ENCODE measurements at regions not wholly inside any gene's neighbourhood (a gene's known extent, or its start where the extent isn't known, plus 50 kb on each side); places are given as distances from the start of the nearest gene placed in this dataset.
"Not testable (repeated sequence)": the region's sequence is repeated elsewhere in the genome, so short reads cannot be mapped to it uniquely, and the experiment has no call there.

GRCh38 chr3:176310641-176311040, 886.6 kb downstream of the TBL1XR1 start:
- no peak for DNase-seq

DNA sequence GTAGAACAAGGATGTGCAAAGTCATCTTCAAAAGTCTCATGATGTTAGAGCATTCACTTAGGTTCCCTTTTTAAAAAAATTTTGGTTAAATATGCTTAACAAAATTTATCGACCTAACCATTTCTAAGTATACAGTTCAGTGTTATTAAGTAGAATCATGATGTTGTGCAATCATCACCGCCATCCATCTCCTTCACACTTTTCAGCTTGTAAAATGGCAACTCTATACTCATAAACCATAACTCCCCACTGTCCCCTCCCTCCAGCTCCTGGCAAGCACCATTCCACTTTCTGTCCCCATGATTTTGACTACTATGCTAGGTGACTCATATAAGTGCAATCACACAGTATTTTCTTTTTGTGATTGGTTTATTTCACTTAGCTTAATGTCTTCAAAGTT, 895.0 kb downstream of the TBL1XR1 start:
- DNase-seq, result no peak

GRCh38 chr3:176296066-176296597, 901.1 kb downstream of the TBL1XR1 start:
- no peak for DNase-seq

DNA sequence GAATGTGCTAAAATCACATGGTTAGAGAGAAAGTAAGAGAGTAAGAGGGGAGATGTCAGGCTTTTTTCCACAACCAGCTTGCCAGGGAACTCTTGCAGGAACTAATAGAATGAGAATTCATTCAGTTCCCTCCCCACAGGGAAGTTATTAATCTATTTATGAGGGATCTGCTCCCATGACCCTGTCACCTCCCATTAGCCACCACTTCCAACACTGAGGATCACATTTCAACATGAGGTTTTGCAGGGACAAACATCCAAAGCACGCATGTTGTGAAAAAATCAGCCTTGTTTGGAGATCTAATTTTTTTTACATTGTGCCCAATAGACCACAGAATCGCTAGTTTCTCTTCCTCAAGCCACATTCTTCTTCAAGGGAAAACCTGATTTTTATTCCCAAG, 904.0 kb downstream of the TBL1XR1 start:
- no peak for DNase-seq

DNA sequence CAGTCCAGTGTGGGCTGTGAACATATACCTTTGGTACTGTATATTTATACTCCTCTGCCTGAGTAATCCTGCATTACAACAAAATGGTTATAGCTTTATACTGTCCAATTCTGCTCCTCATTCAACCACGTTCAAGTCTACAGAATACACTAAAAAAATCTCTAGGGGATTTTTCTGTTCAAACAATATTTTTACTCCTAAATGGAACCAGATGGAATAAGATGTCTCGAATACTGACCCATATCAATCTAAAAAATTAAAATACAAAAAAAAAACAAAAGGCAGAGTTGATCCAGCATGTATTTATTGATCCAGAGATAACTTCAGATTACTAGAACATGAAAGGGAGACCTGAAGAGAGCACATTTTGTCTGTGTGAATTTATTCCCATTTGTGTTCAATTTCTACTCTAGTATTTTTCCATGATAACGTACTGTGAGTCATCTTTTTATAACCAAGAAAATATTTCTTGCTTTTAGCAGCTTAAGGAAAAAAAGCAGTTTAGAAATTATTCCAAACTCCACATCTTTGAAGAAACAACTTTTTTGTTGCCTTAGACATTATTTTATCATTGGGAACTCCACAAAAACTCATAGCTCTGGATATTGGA, 910.7 kb downstream of the TBL1XR1 start:
- no peak for DNase-seq

GRCh38 chr3:176275538-176275937, 921.7 kb downstream of the TBL1XR1 start:
- DNase-seq, result no peak

DNA sequence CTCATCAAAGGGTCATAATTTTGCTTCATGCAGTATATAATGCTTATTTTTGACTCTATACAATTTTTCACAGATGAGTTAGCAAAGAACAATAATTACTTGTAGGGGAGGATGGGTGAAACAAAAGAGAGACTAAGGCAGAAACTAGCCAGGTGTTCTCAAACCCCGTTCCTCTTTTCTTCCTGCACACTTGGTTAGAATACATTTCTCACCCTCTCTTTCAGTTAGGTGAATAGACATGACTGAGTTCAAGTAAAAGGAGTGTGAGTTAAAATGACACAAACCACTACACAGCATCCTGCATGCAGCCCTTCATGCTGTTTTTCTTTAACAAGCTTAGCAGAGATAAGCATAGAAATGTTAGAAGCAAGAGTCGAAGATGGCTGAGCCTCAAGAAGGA, 922.2 kb downstream of the TBL1XR1 start:
- no peak for DNase-seq

DNA sequence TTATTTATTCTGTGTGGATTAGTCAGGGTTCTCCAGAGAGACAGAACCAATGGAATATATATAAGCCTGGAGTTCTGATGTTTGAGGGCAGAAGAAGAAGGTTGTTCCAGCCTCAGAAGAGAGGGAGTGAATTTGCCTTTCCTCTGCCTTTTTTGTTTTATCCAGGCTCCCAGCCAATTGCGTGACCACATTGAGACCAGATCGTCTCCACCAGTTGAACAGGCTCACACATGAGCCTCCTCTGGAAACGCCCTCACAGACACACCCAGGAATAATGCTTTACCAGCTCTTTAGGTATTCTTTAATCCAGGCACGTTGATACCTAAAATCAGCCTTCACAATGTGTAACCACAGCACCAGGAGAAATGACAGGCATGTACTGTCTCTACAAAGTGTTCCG, 923.1 kb downstream of the TBL1XR1 start:
- DNase-seq, result no peak

GRCh38 chr3:176262071-176262470, 935.2 kb downstream of the TBL1XR1 start:
- no peak for DNase-seq

- no peak for DNase-seq
Observed at GRCh38 chr3:176247191-176247590, 950.1 kb downstream of the TBL1XR1 start.

DNA sequence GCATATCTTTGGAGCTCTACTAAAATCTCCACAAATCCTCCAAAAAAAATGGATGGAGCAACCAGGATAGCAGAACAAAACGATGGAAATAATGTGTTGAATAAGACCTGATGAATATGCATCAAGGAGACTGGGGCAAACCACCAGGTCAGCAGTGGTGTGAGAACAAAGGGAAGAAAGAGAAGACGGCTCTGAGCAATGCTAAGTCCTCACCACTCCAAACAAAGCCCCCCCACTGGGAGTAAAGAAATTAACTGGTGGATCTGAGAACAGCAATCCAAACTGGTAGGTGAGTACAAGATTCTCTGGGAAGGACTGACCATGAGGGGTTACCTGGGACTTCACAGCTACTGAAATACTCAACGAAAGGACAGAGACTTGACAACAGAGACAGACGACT, 977.3 kb downstream of the TBL1XR1 start:
- DNase-seq, result no peak

DNA sequence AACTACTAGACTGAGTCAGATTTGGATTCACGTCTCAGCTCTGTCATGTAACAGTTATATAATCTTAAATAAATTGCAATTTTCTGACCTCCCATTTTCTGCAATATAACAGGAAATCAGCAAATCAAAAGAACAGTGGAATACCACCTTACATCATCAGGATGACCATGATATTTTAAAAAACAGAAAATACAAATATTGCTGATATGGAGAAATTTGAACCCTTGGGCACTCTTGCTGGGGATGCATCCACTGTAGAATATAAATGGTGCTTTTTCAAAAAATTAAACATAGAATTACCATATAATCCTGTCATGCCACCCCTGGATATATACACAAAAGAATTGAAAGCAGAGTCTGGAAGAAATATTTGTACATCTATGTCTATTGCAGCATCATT, 982.5 kb downstream of the TBL1XR1 start:
- no peak for DNase-seq

- not testable (repeated sequence) for DNase-seq
Observed at GRCh38 chr3:176213314-176213713, 984.0 kb downstream of the TBL1XR1 start.

GRCh38 chr3:176208915-176209314, 988.4 kb downstream of the TBL1XR1 start:
- DNase-seq, result no peak

DNA sequence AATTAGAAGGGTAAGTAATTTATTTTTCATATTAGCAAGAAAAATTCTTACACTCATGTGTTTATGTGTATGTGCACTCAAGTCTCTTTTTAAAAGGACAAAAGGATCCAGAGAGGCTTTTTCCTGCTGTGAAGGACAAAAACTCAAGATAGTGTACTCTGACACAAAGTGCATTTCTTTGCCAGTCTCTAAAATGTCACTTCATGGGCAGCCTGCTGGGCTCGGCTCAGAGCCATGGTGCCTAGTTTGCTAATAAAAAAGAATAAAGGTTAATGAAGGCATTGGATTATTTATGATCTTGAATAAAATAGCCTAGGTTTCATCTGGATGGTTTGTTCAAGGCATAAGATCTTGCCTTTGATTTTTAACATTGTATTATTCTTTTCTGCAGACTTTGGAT, 989.0 kb downstream of the TBL1XR1 start:
- DNase-seq, result no peak

DNA sequence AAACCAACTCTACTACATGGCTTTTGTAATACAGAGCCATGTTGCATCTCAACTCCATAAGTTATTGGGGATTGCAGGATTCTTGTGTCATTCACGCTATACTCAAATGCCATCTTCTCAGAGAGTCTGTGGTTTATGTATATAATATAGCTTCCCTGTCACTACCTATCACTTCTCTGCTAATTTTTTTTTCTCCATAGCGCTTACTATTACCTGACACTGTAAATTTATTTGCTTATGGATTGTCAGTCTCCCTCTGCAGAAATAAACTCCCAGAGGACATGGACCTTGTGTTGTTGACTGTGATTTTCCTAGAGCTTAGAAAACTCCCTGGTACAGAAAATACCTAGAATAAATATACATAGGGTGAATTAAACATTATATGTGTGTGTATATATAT, 990.5 kb downstream of the TBL1XR1 start:
- no peak for DNase-seq

GRCh38 chr3:176202652-176203051, 994.6 kb downstream of the TBL1XR1 start:
- DNase-seq, result no peak

DNA sequence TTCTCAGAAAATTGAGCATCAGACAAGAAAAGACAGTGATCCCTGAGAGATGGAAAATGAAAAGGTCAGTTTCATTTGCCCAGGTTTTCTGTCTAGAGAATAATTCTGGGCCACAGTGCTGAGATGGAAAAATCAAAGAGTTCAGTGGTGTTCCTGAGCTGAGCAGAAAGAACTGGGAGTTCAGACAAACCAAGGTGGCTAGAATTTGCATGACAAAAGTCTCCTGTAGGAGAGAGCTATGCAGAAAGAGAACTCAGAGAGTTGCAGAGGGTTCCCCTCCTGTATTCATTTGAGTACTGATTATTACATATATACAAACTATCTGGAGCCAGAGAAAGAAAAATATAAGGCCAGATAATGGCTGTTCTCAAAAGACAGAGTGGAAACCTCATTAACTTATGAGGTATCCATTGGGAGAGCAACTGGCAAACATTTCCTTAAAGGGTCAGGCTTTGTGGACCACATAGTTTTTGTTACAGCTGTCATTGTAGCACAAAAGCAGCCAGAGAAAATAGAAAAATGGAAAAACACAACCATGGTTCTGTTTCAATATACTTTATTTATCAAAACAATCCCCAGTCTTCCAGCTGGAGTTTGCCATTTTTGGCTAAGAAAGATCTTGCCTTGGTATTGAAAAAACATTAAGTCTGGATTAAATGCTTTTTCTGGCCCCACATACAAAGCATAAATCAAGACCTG, 1004.1 kb downstream of the TBL1XR1 start:
- no peak for DNase-seq

DNA sequence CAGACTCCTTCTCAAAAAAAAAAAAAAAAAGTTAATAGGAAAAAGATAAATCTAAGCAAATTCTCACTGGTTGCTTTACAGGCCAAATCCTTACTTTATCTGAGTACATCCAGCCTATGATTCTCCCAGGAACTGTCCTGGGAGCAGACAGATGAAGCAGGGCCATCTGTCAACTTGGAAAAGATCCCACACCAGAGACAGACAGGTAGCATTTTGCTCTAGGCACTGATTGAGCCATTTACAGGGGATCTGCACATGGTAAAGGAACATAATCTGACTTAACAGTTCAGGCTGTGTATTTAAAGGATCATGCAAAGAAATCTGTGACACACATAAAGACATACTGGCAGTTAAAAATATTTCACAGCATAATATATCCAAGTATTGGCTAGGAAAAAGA, 1006.5 kb downstream of the TBL1XR1 start:
- no peak for DNase-seq

DNA sequence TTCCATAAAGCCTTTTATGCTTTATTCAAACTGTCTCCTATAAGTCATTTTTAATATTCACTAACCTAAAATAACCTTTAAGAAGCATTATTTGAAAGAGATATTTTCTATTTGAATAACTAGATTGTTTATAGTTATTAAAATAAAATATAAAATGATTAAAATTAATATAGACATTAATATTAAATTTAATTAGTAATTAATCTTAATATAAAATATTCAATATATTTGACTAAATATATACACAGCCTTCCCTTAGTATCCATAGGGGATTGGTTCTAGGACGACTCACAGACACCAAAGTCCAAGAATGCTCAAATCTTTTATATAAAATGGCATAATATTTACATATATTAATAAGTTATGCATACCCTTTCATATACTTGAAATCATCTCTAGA, 1014.1 kb downstream of the TBL1XR1 start:
- DNase-seq, result no peak

GRCh38 chr3:176174060-176174459, 1023.2 kb downstream of the TBL1XR1 start:
- DNase-seq, result no peak

DNA sequence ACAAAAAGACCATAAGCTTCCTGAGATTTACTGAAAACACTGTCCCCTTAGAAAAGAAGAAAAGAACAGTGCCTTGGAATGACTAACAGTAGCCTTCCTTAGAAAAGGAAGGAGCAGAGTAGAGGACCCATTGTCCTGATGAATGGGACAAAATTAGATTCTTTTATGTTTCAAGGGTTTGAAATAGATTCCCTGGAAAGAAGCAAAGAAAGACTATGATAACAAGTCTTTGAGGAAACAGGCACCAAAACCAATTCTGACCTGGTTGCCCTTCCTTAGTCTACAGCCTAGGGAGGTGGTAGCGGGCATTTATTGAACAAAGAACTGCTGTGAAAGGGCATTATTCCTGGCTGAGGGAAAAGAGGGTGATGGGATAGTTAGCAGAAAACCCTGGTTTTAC, 1024.8 kb downstream of the TBL1XR1 start:
- DNase-seq, result no peak

DNA sequence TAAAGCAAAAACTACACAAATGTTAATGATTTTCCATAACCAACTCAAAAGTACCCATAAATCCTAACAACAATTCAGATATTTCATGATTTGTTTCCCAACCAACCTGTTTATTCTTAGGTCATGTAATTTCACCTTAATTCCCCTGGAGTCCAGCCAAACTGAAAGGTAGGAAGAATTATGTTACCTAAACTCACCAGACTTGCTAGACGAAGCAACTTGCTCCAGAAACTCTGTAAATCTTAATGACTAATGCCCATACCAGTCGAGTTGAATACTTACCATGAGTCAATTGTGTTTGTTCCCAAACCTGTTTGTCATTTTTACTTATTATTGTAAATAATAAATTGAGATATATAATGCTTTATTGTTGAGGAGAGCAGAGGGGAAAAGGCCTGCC, 1030.0 kb downstream of the TBL1XR1 start:
- no peak for DNase-seq

DNA sequence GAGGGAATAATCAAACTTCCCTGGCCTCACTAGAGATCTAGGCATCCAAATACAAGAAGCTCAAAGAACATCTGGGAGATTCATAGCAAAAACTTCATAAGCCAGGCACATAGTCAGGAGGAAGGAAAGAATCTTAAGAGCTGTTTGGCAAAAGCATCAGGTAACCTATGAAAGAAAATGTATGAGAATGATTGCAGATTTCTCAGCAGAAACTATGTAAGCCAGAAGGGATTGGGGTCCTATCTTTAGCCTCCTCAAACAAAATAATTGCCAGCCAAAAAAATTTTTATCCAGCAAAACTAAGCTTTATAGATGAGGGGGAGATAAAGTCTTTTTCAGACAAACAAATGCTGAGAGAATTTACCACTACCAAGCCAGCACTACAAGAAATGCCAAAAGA, 1036.3 kb downstream of the TBL1XR1 start:
- no peak for DNase-seq

- no peak for DNase-seq
Observed at GRCh38 chr3:176159796-176160195, 1037.5 kb downstream of the TBL1XR1 start.

Measured in activated CD4-positive, alpha-beta T cell treated with anti-CD3 and anti-CD28 coated beads, Interleukin-2, amount 50 U/mL, for 16 hours (primary cell).